Mucosa of descending colon (tissue), 3 donors: ENCODE measurements at regions not wholly inside any gene's neighbourhood (a gene's known extent, or its start where the extent isn't known, plus 50 kb on each side); places are given as distances from the start of the nearest gene placed in this dataset.

Experiments
- ATAC-seq: fragments of 200-7000 bp; cut with Tn5 transposase; one replicate; pipeline ENCODE4 v1.9.1; 2020; ENCODE audit warnings: mild to moderate bottlenecking, moderate library complexity
- DNase-seq, 3 donors: peaks; one replicate each; pipeline ENCODE4 v3.0.0-alpha.2; 2020
- H3K36me3 ChIP-seq: fragments of 200-600 bp; one replicate; pipeline ENCODE4 v1.8.0; 2021; ENCODE audit warnings: low read depth, mild to moderate bottlenecking
- H3K4me1 ChIP-seq: fragments of 200-600 bp; one replicate; pipeline ENCODE4 v1.8.0; 2021; ENCODE audit warnings: low read depth, mild to moderate bottlenecking
- H3K4me3 ChIP-seq: fragments of 200-600 bp; one replicate; pipeline ENCODE4 v1.8.0; 2021; ENCODE audit warnings: mild to moderate bottlenecking
- H3K9me3 ChIP-seq: fragments of 200-600 bp; one replicate; pipeline ENCODE4 v1.8.0; 2021; ENCODE audit warnings: mild to moderate bottlenecking
- CTCF ChIP-seq: fragments of 200-600 bp; IDR thresholded peaks from one replicate; pipeline ENCODE4 v1.8.0; 2022; ENCODE audit warnings: antibody characterized with exemption, mild to moderate bottlenecking
- intact Hi-C, 2 donors: fragments of 100-400 bp; cut with DNase I in 1 of 2; cut with micrococcal nuclease in 1 of 2; formaldehyde crosslinking; loops; one replicate each; pipeline versions ENCODE4 v1.11.0 to v1.11.1; 2022; cut with DNase I, micrococcal nuclease
- donor health status: DM: no; HTN: no; CAD: no; lungs with moderate emphysema.
- donor health status: DM: no; HTN: no; CAD: no.
- donor health status: DM: no; HTN: yes; CAD: no.

DNA sequence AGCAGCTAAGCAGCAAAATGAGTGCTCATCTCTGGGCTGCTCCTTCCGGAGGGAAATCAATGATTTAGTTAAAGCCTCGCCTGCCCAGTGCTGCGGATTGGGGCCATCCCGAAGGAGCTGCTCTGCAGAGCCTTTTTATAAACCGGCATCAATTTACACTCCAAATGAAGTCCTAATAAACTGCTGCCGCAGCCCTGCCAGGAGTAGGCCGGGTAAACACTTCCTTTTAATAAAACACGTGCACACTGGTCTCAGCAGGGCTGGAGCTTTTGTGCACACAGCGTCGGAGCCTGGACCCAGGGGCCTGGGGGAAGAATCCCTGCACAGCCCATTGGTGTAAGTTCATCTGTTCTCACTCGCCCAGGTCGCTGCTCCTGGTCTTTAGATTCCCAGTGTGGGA, 79.6 kb upstream of the HS3ST2 start:
- H3K9me3 ChIP-seq, result no peaks in the 10 kb centered on the region
- no peak for ATAC-seq
- intact Hi-C loops, result no loop called here
- no peak for DNase-seq
- TF ChIP-seq CTCF, result no peak
- no peak overlapping the region for H3K4me3 ChIP-seq
- H3K36me3 ChIP-seq, result no peaks in the 10 kb centered on the region
- H3K4me1 ChIP-seq, result no peaks in the 10 kb centered on the region

DNA sequence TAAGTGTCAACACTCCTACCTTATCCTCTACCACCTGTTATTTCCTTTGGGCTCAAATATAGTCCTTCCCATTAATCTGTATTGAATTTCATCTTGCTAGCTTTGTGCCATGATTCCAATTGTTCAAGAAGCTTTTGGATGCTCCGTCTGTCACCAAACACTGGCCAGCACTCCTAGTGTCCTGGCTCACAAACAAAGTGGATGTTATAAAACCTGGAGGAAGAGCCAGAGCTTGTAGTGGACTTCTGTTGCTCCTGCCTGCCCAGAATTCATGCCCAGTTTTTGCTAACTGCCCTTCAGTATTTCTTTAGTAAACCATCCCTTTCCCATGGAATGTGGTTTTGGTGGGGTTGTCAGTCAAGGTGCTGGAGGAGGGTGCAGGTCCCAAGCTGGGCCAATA, 77.2 kb upstream of the HS3ST2 start:
- Histone ChIP-seq H3K4me1 (no peaks in the 10 kb centered on the region), H3K36me3 (no peaks in the 10 kb centered on the region), H3K9me3 (no peaks in the 10 kb centered on the region), H3K4me3 (no peak overlapping the region)
- no peak for DNase-seq
- no peak for ATAC-seq
- intact Hi-C loops, result no loop called here
- no peak for TF ChIP-seq CTCF

DNA sequence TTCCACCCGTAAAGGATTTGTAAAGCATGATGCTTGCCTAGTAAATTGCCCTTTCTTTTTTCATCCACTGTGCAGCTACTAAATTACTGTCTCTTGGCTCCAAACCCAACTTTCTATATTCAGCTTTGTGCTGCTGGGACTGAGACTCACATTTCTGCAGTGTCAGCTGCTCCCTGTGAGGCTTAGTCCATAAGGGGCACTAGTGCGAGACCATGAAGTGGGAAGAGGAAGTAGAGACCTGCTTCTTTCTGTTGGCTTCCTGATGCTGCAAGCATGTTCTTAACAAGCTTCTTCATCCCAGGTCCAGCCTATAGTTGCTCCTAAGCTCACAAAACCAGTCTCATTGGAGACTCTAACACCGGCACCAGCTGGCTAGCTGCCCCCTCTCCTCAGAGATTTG, 74.9 kb upstream of the HS3ST2 start:
- Histone ChIP-seq H3K36me3 (no peaks in the 10 kb centered on the region), H3K4me1 (no peaks in the 10 kb centered on the region), H3K9me3 (no peaks in the 10 kb centered on the region), H3K4me3 (no peak overlapping the region)
- DNase-seq, result no peak
- no peak for ATAC-seq
- no peak for TF ChIP-seq CTCF
- intact Hi-C loops, result no loop called here

- Histone ChIP-seq H3K4me1 (no peaks in the 10 kb centered on the region), H3K36me3 (no peaks in the 10 kb centered on the region), H3K4me3 (no peak overlapping the region), H3K9me3 (no peaks in the 10 kb centered on the region)
- intact Hi-C loops, result loop anchor here in 1 of 2 donors (10.0 kb wide), 1 partner anchor 51 kb away; no protein-coding TSS in a partner anchor
- DNase-seq, result no peak
- ATAC-seq, result no peak
- TF ChIP-seq CTCF, result no peak
Observed at GRCh38 chr16:22743401-22743800, 70.6 kb upstream of the HS3ST2 start.

DNA sequence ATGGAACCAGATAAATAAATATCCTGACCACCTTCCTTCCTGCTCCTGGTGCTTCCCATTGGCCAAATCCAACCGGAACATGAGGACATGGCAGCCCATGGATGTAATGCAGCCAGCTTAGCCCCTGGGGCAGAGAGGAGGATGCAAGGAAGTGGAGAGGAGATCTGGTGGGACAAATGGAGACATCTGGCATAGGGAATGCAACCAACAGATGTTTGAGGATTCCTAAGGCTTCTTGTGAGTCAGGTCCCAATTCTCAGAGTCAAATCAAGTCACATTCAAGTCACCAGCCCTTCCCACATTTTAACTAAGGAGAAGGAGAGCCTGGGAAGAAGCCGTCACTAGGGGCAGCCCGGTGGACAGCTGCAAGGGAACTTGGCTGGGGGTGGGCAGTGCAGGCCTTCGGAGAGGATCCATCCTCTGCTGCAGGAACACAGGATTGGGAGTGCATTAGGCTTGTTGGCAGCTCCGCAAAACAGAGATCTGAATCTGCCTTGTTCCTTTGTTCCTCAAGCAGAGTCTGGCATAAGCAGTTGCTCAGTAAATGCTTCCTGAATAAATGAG, 62.8 kb upstream of the HS3ST2 start:
- no peak for ATAC-seq
- H3K4me1 ChIP-seq, result no peaks in the 10 kb centered on the region
- no peak for TF ChIP-seq CTCF
- no peaks in the 10 kb centered on the region for H3K9me3 ChIP-seq
- no peak for DNase-seq
- intact Hi-C loops, result no loop called here
- no peak overlapping the region for H3K4me3 ChIP-seq
- no peaks in the 10 kb centered on the region for H3K36me3 ChIP-seq

GRCh38 chr16:22751685-22752084, 62.3 kb upstream of the HS3ST2 start:
- no peaks in the 10 kb centered on the region for H3K4me1 ChIP-seq
- no peak for DNase-seq
- ATAC-seq, result no peak
- intact Hi-C loops, result no loop called here
- no peaks in the 10 kb centered on the region for H3K9me3 ChIP-seq
- no peaks in the 10 kb centered on the region for H3K36me3 ChIP-seq
- H3K4me3 ChIP-seq, result no peak overlapping the region
- no peak for TF ChIP-seq CTCF
